Peyer's patch (tissue), 4 donors: ENCODE measurements at regions not wholly inside any gene's neighbourhood (a gene's known extent, or its start where the extent isn't known, plus 50 kb on each side); places are given as distances from the start of the nearest gene placed in this dataset.

Experiments used
- DNase-seq, 3 donors: peaks; one replicate each; pipeline ENCODE4 v3.0.0-alpha.2; 2017 to 2019
- H3K27ac ChIP-seq, 4 donors: fragments of 200-600 bp; sonication (generic); one replicate each; pipeline ENCODE4 v1.5.1; 2016 to 2019
- H3K27me3 ChIP-seq, 2 donors: fragments of 200-600 bp; sonication (generic); one replicate each; pipeline ENCODE4 v1.5.1; 2019
- H3K36me3 ChIP-seq, 3 donors: fragments of 200-600 bp; sonication (generic); one replicate each; pipeline ENCODE4 v1.5.1; 2016 to 2019
- H3K4me1 ChIP-seq, 4 donors: fragments of 200-600 bp; sonication (generic); one replicate each; pipeline ENCODE4 v1.5.1; 2016 to 2019
- H3K4me3 ChIP-seq, 4 donors: fragments of 200-600 bp; sonication (generic); 1 replicate in 3 of 4; 2 replicates in 1 of 4; pipeline ENCODE4 v1.5.1; 2016 to 2019; ENCODE audit warnings: mild to moderate bottlenecking in 1 of 4
- H3K9me3 ChIP-seq, 4 donors: fragments of 200-600 bp; sonication (generic); one replicate each; pipeline ENCODE4 v1.5.1; 2016 to 2019; ENCODE audit warnings: mild to moderate bottlenecking in 1 of 4
- POLR2A ChIP-seq, 2 donors: fragments of 450-650 bp; IDR thresholded peaks; one replicate each; pipeline ENCODE4 v1.5.1; 2017; ENCODE audit warnings: antibody characterized with exemption in 2 of 2, mild to moderate bottlenecking in 2 of 2, moderate library complexity in 2 of 2
- TF ChIP-seq, protein P1 (sequence below), 6 experiments: fragments of 450-650 bp in 4 of 6; fragments of 200-600 bp in 2 of 6; sonication (generic) in 1 of 6; IDR thresholded peaks; one replicate each; pipeline ENCODE4 v1.5.1; 2017 to 2019; ENCODE audit warnings: antibody characterized with exemption in 6 of 6, mild to moderate bottlenecking in 3 of 6, moderate library complexity in 1 of 6

GRCh38 chr11:129590030-129590752 is 214.5 kb downstream of the BARX2 start:
- Histone ChIP-seq H3K9me3 (no peaks in the 10 kb centered on the region), H3K27me3 (no peaks in the 10 kb centered on the region), H3K4me3 (no peak overlapping the region), H3K27ac (no peak overlapping the region), H3K36me3 (no peaks in the 10 kb centered on the region), H3K4me1 (no peaks in the 10 kb centered on the region)
- no peak for DNase-seq
- no peak for TF ChIP-seq POLR2A (IDR thresholded peaks at IDR 0.05)
- TF ChIP-seq, protein P1, sequence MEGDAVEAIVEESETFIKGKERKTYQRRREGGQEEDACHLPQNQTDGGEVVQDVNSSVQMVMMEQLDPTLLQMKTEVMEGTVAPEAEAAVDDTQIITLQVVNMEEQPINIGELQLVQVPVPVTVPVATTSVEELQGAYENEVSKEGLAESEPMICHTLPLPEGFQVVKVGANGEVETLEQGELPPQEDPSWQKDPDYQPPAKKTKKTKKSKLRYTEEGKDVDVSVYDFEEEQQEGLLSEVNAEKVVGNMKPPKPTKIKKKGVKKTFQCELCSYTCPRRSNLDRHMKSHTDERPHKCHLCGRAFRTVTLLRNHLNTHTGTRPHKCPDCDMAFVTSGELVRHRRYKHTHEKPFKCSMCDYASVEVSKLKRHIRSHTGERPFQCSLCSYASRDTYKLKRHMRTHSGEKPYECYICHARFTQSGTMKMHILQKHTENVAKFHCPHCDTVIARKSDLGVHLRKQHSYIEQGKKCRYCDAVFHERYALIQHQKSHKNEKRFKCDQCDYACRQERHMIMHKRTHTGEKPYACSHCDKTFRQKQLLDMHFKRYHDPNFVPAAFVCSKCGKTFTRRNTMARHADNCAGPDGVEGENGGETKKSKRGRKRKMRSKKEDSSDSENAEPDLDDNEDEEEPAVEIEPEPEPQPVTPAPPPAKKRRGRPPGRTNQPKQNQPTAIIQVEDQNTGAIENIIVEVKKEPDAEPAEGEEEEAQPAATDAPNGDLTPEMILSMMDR (IDR thresholded peaks at IDR 0.05): no peak

DNA sequence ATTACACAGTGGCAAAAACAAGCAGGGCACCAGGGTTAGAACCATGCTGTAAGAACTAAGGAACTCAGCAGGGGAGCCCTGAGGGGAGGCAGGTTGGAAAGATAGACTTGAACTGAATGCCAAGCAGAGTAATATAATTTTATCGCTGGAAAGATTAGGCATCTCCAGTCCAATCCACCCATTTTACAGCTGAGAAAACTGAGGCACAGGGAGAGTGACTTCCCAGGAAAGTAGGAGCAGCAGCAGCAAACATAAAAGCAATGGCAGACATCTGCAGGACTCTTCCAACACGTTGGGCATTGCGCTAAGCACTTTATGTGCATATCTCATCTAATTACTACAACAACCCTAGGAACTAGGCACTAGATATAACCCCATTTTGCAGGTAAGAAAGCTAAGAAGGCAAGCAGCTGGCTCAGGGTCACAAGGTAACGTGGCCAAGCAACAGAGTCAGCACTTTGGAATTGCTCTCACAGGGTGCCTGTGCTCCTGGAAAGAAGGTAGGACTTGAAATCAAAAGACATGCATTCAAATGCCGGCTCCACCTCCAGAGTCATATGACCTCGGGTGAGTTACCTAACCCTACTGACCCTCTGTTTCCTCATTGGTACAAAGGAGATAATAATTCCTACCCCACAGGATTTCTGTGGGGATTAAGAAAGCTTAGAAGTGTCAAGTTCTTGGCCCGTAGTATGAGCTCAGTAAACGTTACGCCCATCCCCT is 215.3 kb downstream of the BARX2 start:
- Histone ChIP-seq H3K4me1 (no peaks in the 10 kb centered on the region), H3K4me3 (no peak overlapping the region), H3K36me3 (no peaks in the 10 kb centered on the region), H3K9me3 (no peaks in the 10 kb centered on the region), H3K27ac (no peak overlapping the region), H3K27me3 (no peaks in the 10 kb centered on the region)
- TF ChIP-seq, protein P1 (IDR thresholded peaks at IDR 0.05): no peak
- TF ChIP-seq POLR2A (IDR thresholded peaks at IDR 0.05): no peak
- DNase-seq: no peak

GRCh38 chr11:129591527-129591926 is 215.9 kb downstream of the BARX2 start:
- Histone ChIP-seq H3K9me3 (no peaks in the 10 kb centered on the region), H3K36me3 (no peaks in the 10 kb centered on the region), H3K27me3 (no peaks in the 10 kb centered on the region), H3K4me3 (no peak overlapping the region), H3K4me1 (no peaks in the 10 kb centered on the region), H3K27ac (no peak overlapping the region)
- TF ChIP-seq POLR2A (IDR thresholded peaks at IDR 0.05): no peak
- TF ChIP-seq, protein P1 (IDR thresholded peaks at IDR 0.05): no peak
- DNase-seq: no peak

- H3K27me3 ChIP-seq: no peaks in the 10 kb centered on the region
- H3K9me3 ChIP-seq: no peaks in the 10 kb centered on the region
- no peaks in the 10 kb centered on the region for H3K36me3 ChIP-seq
- H3K4me1 ChIP-seq: no peaks in the 10 kb centered on the region
- TF ChIP-seq, protein P1 (IDR thresholded peaks at IDR 0.05): no peak
- no peak for TF ChIP-seq POLR2A (IDR thresholded peaks at IDR 0.05)
- H3K27ac ChIP-seq: no peak overlapping the region
- H3K4me3 ChIP-seq: no peak overlapping the region
- DNase-seq: no peak
These were observed 216.5 kb downstream of the BARX2 start for GRCh38 chr11:129592191-129592590.

GRCh38 chr11:129593098-129593497 is 217.4 kb downstream of the BARX2 start:
- Histone ChIP-seq H3K4me3 (no peak overlapping the region), H3K27me3 (no peaks in the 10 kb centered on the region), H3K27ac (no peak overlapping the region), H3K36me3 (no peaks in the 10 kb centered on the region), H3K9me3 (no peaks in the 10 kb centered on the region), H3K4me1 (no peaks in the 10 kb centered on the region)
- peak in 1 of 3 donors; percentile 61 for DNase-seq
- TF ChIP-seq, protein P1 (IDR thresholded peaks at IDR 0.05): no peak
